GM23338 (cell line): ENCODE measurements at regions not wholly inside any gene's neighbourhood (a gene's known extent, or its start where the extent isn't known, plus 50 kb on each side); places are given as distances from the start of the nearest gene placed in this dataset.

Experiments used
- ATAC-seq: fragments of 200-7000 bp; cut with Tn5 transposase; 3 replicates; pipeline ENCODE4 v1.9.1; 2020
- DNase-seq: peaks from one replicate; pipeline ENCODE4 v3.0.0-alpha.2; 2015; ENCODE audit warnings: low spot score
- H2AFZ ChIP-seq: fragments of 200-600 bp; sonication (generic); 2 replicates; pipeline ENCODE4 v1.8.0; 2016; ENCODE audit warnings: antibody characterized with exemption, mild to moderate bottlenecking, moderate library complexity
- H3F3A ChIP-seq: fragments of 200-600 bp; sonication (generic); replicated peaks from 2 replicates; pipeline ENCODE4 v1.8.0; 2017; ENCODE audit warnings: antibody characterized with exemption, mixed run types, low read depth
- H3K27ac ChIP-seq: fragments of 200-600 bp; sonication (generic); 2 replicates; pipeline ENCODE4 v1.6.1; 2016; ENCODE audit warnings: low read depth
- H3K27me3 ChIP-seq: fragments of 200-600 bp; sonication (generic); 2 replicates; pipeline ENCODE4 v1.8.0; 2016; ENCODE audit warnings: mild to moderate bottlenecking, mixed run types, moderate library complexity; ENCODE audit not compliant: insufficient read depth
- H3K36me3 ChIP-seq: fragments of 200-600 bp; sonication (generic); 2 replicates; pipeline ENCODE4 v1.8.0; 2016; ENCODE audit warnings: mild to moderate bottlenecking; ENCODE audit not compliant: insufficient read depth
- H3K4me1 ChIP-seq: fragments of 200-600 bp; sonication (generic); 2 replicates; pipeline ENCODE4 v1.8.0; 2016; ENCODE audit warnings: mild to moderate bottlenecking, moderate library complexity; ENCODE audit not compliant: insufficient read depth
- H3K4me2 ChIP-seq: fragments of 200-600 bp; sonication (generic); 2 replicates; pipeline ENCODE4 v1.7.1; 2017; ENCODE audit warnings: mixed run types
- H3K4me3 ChIP-seq: fragments of 200-600 bp; sonication (generic); 2 replicates; pipeline ENCODE4 v1.6.1; 2016; ENCODE audit warnings: mixed run types
- H3K79me2 ChIP-seq: fragments of 200-600 bp; sonication (generic); replicated peaks from 2 replicates; pipeline ENCODE4 v1.8.0; 2017; ENCODE audit warnings: mild to moderate bottlenecking; ENCODE audit not compliant: insufficient read depth
- H3K9me2 ChIP-seq: fragments of 200-600 bp; sonication (generic); 2 replicates; pipeline ENCODE4 v1.8.0; 2017; ENCODE audit not compliant: insufficient read depth
- H4K20me1 ChIP-seq: fragments of 200-600 bp; sonication (generic); replicated peaks from 2 replicates; pipeline ENCODE4 v1.8.0; 2017; ENCODE audit warnings: mild to moderate bottlenecking; ENCODE audit not compliant: insufficient read depth
- H3K27ac Mint-ChIP-seq: 2 replicates; pipeline ENCODE4 v1.8.0; 2020; ENCODE audit warnings: inconsistent platforms, mild to moderate bottlenecking, moderate library complexity, mixed read lengths
- H3K27me3 Mint-ChIP-seq: 3 replicates; pipeline ENCODE4 v1.8.0; 2022; ENCODE audit warnings: low read depth, mild to moderate bottlenecking, moderate library complexity, mixed read lengths, inconsistent platforms; ENCODE audit not compliant: insufficient read depth, poor library complexity
- H3K36me3 Mint-ChIP-seq: 3 replicates; pipeline ENCODE4 v1.8.0; 2021; ENCODE audit warnings: low read depth, mild to moderate bottlenecking, inconsistent platforms, moderate library complexity, mixed read lengths
- H3K4me1 Mint-ChIP-seq: 3 replicates; pipeline ENCODE4 v1.8.0; 2020; ENCODE audit warnings: mild to moderate bottlenecking, inconsistent platforms, mixed read lengths
- H3K4me3 Mint-ChIP-seq: 3 replicates; pipeline ENCODE4 v1.8.0; 2021; ENCODE audit warnings: moderate library complexity, mild to moderate bottlenecking, inconsistent platforms, mixed read lengths
- H3K9me3 Mint-ChIP-seq: 3 replicates; pipeline ENCODE4 v1.8.0; 2020; ENCODE audit warnings: moderate library complexity, mild to moderate bottlenecking, inconsistent platforms, mixed read lengths
- CREB1 ChIP-seq: fragments of 250-450 bp; sonication (Bioruptor Pico); IDR thresholded peaks from 2 replicates; pipeline ENCODE4 v1.5.0; 2020; ENCODE audit warnings: low read depth, mild to moderate bottlenecking, moderate library complexity
- CTCF ChIP-seq, 2 experiments: fragments of 200-600 bp in 1 of 2; sonication (generic) in 1 of 2; conservative IDR thresholded peaks; 2 replicates each; pipeline versions ENCODE4 v1.5.1 to v1.6.1; 2016 to 2017; ENCODE audit warnings: antibody characterized with exemption in 2 of 2, low read depth in 2 of 2, mild to moderate bottlenecking in 2 of 2, moderate library complexity in 1 of 2
- ETS1 ChIP-seq: IDR thresholded peaks from 2 replicates; pipeline ENCODE4 v1.6.1; 2016; ENCODE audit warnings: antibody characterized with exemption
- EZH2 ChIP-seq: fragments of 200-600 bp; sonication (generic); IDR thresholded peaks from one replicate; pipeline ENCODE4 v1.8.0; 2017; ENCODE audit warnings: antibody characterized with exemption, mild to moderate bottlenecking, low read depth; ENCODE audit not compliant: unreplicated experiment
- EZH2phosphoT487 ChIP-seq: fragments of 200-600 bp; sonication (generic); IDR thresholded peaks from one replicate; pipeline ENCODE4 v1.8.1; 2018; ENCODE audit warnings: antibody characterized with exemption; ENCODE audit not compliant: unreplicated experiment
- JUNB ChIP-seq: IDR thresholded peaks from one replicate; pipeline ENCODE4 v1.6.1; 2016; ENCODE audit warnings: antibody characterized with exemption; ENCODE audit not compliant: unreplicated experiment
- NANOG ChIP-seq: IDR thresholded peaks from 2 replicates; pipeline ENCODE4 v1.6.1; 2016; ENCODE audit warnings: antibody characterized with exemption, borderline replicate concordance
- POLR2AphosphoS5 ChIP-seq: IDR thresholded peaks from 2 replicates; pipeline ENCODE4 v1.6.1; 2016; ENCODE audit warnings: antibody characterized with exemption, low read depth
- REST ChIP-seq: IDR thresholded peaks from one replicate; pipeline ENCODE4 v1.6.1; 2018; ENCODE audit warnings: antibody characterized with exemption; ENCODE audit not compliant: unreplicated experiment
- STAT1 ChIP-seq: IDR thresholded peaks from one replicate; pipeline ENCODE4 v1.6.1; 2016; ENCODE audit warnings: antibody characterized with exemption; ENCODE audit not compliant: unreplicated experiment
- ZNF114 ChIP-seq: fragments of 250-450 bp; sonication (Bioruptor Pico); IDR thresholded peaks from 2 replicates; pipeline ENCODE4 v1.5.0; 2020; ENCODE audit warnings: mild to moderate bottlenecking, moderate library complexity
- ZNF331 ChIP-seq: fragments of 250-450 bp; sonication (Bioruptor Pico); IDR thresholded peaks from 2 replicates; pipeline ENCODE4 v1.5.0; 2020; ENCODE audit warnings: low read depth, mild to moderate bottlenecking, moderate library complexity
- ZNF462 ChIP-seq: fragments of 250-450 bp; sonication (Bioruptor Pico); IDR thresholded peaks from 2 replicates; pipeline ENCODE4 v1.5.0; 2020; ENCODE audit warnings: mild to moderate bottlenecking, moderate library complexity

GRCh38 chr9:106697750-106698502, 165.0 kb upstream of the ZNF462 start:
- no peak; the same call in 2 of the 3 replicates for ATAC-seq
- no peaks in the 10 kb centered on the region for H3K36me3 ChIP-seq
- no peaks in the 10 kb centered on the region for H3K79me2 ChIP-seq
- peaks cover 10% of the 10 kb centered on the region for H3K4me1 ChIP-seq
- H3K9me3 Mint-ChIP-seq: no peaks in the 10 kb centered on the region
- H3K27ac Mint-ChIP-seq: no peak overlapping the region; the same call in 1 of the 2 replicates
- no peak overlapping the region for H3K4me3 Mint-ChIP-seq
- no peaks in the 10 kb centered on the region for H3F3A ChIP-seq
- no peaks in the 10 kb centered on the region for H3K36me3 Mint-ChIP-seq
- H3K27me3 ChIP-seq: no peaks in the 10 kb centered on the region
- H3K4me2 ChIP-seq: no peak overlapping the region
- H3K4me3 ChIP-seq: no peak overlapping the region
- no peak overlapping the region for H3K27ac ChIP-seq
- peaks cover 2% of the 10 kb centered on the region for H3K27me3 Mint-ChIP-seq
- peak overlapping the region; percentile 52 for H2AFZ ChIP-seq
- TF ChIP-seq REST (no peak), ZNF331 (CRISPR knock-in tag) (no peak), CTCF (conservative IDR thresholded peaks at IDR 0.05; ENCODE audit: low read depth in 2 of 2) (no peak), EZH2phosphoT487 (no peak), ETS1 (no peak), EZH2 (no peak), POLR2AphosphoS5 (no peak), ZNF114 (CRISPR knock-in tag) (no peak), CREB1 (CRISPR knock-in tag) (no peak), STAT1 (no peak), NANOG (no peak), JUNB (no peak), ZNF462 (CRISPR knock-in tag) (no peak)
- H3K9me2 ChIP-seq: no peaks in the 10 kb centered on the region; the same call in 1 of the 2 replicates
- H3K4me1 Mint-ChIP-seq: peaks cover 22% of the 10 kb centered on the region
- DNase-seq: peak; percentile 15
- H4K20me1 ChIP-seq: no peaks in the 10 kb centered on the region
